SK-N-SH (cell line): ENCODE measurements at regions not wholly inside any gene's neighbourhood (a gene's known extent, or its start where the extent isn't known, plus 50 kb on each side); places are given as distances from the start of the nearest gene placed in this dataset.

Experiments used
- CTCF ChIA-PET: fragments of 300-600, 350-600 bp; formaldehyde crosslinking; extraction: SDS; loops from one replicate; lab custom pipeline; 2021; lab: Yijun Ruan, JAX
- POLR2A ChIA-PET: fragments of 350-600 bp; sonication (Branson Sonifier 250); formaldehyde crosslinking; extraction: SDS; loops from one replicate; lab custom pipeline; 2020; ENCODE audit warnings: antibody characterized with exemption, inconsistent platforms; lab: Yijun Ruan, JAX
- DNase-seq: peaks from one replicate; pipeline ENCODE4 v3.0.0; 2012
- H2AFZ ChIP-seq: fragments of 200-600 bp; sonication (generic); 2 replicates; pipeline ENCODE4 v1.8.1; 2016; ENCODE audit warnings: antibody characterized with exemption, mild to moderate bottlenecking, low read depth
- H3F3A ChIP-seq: fragments of 200-600 bp; sonication (generic); replicated peaks from 2 replicates; pipeline ENCODE3; 2016; ENCODE audit warnings: antibody characterized with exemption, mild to moderate bottlenecking; ENCODE audit not compliant: insufficient read depth
- H3K27ac ChIP-seq, 2 experiments: fragments of 200-500 bp in 1 of 2; fragments of 200-600 bp in 1 of 2; sonication (Bioruptor generic) in 1 of 2; sonication (generic), shearing (Covaris generic) in 1 of 2; 2 replicates each; pipeline versions ENCODE4 v1.5.1 to v1.6.1; 2014 to 2016; ENCODE audit warnings: low read depth in 2 of 2, inconsistent platforms in 1 of 2, low read length in 1 of 2, mild to moderate bottlenecking in 1 of 2, mixed read lengths in 1 of 2
- H3K27me3 ChIP-seq: fragments of 200-600 bp; sonication (generic), shearing (Covaris generic); 2 replicates; pipeline ENCODE4 v1.6.1; 2016; ENCODE audit warnings: mixed run types; ENCODE audit not compliant: insufficient read depth
- H3K36me3 ChIP-seq, 2 experiments: fragments of 200-500 bp in 1 of 2; fragments of 200-600 bp in 1 of 2; sonication (Bioruptor generic) in 1 of 2; sonication (generic) in 1 of 2; replicated peaks in 1 of 2; 2 replicates each; pipeline versions ENCODE3 to v1.5.1; 2014 to 2016; ENCODE audit warnings: low read length in 1 of 2, mild to moderate bottlenecking in 1 of 2; ENCODE audit not compliant: insufficient read depth in 2 of 2, control insufficient read depth in 1 of 2
- H3K4me1 ChIP-seq, 2 experiments: fragments of 200-500 bp in 1 of 2; fragments of 200-600 bp in 1 of 2; sonication (Bioruptor generic) in 1 of 2; sonication (generic), shearing (Covaris generic) in 1 of 2; 2 replicates each; pipeline versions ENCODE4 v1.5.1 to v1.6.1; 2014 to 2016; ENCODE audit warnings: low read depth in 1 of 2, low read length in 1 of 2, mixed run types in 1 of 2; ENCODE audit not compliant: insufficient read depth in 2 of 2, control insufficient read depth in 1 of 2
- H3K4me2 ChIP-seq: fragments of 200-600 bp; sonication (generic), shearing (Covaris generic); 2 replicates; pipeline ENCODE4 v1.6.1; 2017; ENCODE audit warnings: mixed run types
- H3K4me3 ChIP-seq, 2 experiments: fragments of 200-500 bp in 1 of 2; fragments of 200-600 bp in 1 of 2; sonication (Bioruptor generic) in 1 of 2; sonication (generic), shearing (Covaris generic) in 1 of 2; 2 replicates each; pipeline versions ENCODE4 v1.5.1 to v1.8.1; 2014 to 2016; ENCODE audit warnings: low read depth in 2 of 2, inconsistent platforms in 1 of 2, low read length in 1 of 2, mild to moderate bottlenecking in 1 of 2, mixed read lengths in 1 of 2, moderate library complexity in 1 of 2
- H3K79me2 ChIP-seq: fragments of 200-600 bp; sonication (generic); 2 replicates; pipeline ENCODE4 v1.8.1; 2017; ENCODE audit warnings: mild to moderate bottlenecking; ENCODE audit not compliant: insufficient read depth
- H3K9ac ChIP-seq: fragments of 200-600 bp; sonication (generic); 2 replicates; pipeline ENCODE4 v1.6.1; 2017; ENCODE audit warnings: mixed run types
- H3K9me2 ChIP-seq: fragments of 200-600 bp; sonication (generic); 2 replicates; pipeline ENCODE4 v1.6.1; 2017; ENCODE audit warnings: mixed run types
- H3K9me3 ChIP-seq: fragments of 200-600 bp; sonication (generic); 2 replicates; pipeline ENCODE4 v1.6.1; 2017; ENCODE audit warnings: mixed run types, mild to moderate bottlenecking, moderate library complexity
- H4K20me1 ChIP-seq: fragments of 200-600 bp; sonication (generic); 2 replicates; pipeline ENCODE4 v1.6.1; 2017; ENCODE audit warnings: mild to moderate bottlenecking, mixed run types; ENCODE audit not compliant: insufficient read depth
- CHD2 ChIP-seq: fragments of 150-350 bp; IDR thresholded peaks from 2 replicates; pipeline ENCODE4 v1.6.1; 2018; ENCODE audit warnings: low read length; ENCODE audit not compliant: partially characterized antibody
- EZH2phosphoT487 ChIP-seq: fragments of 200-600 bp; sonication (generic); IDR thresholded peaks from 2 replicates; pipeline ENCODE4 v1.6.1; 2017; ENCODE audit warnings: low read depth, mixed run types, mild to moderate bottlenecking, antibody characterized with exemption, moderate library complexity, borderline replicate concordance
- FOXJ3 ChIP-seq: sonication (generic); formaldehyde crosslinking; IDR thresholded peaks from 2 replicates; pipeline ENCODE4 v1.5.1; 2020; ENCODE audit warnings: mild to moderate bottlenecking, missing genetic modification reagents
- FOXM1 ChIP-seq: IDR thresholded peaks from 2 replicates; pipeline ENCODE4 v1.4.0; 2012; ENCODE audit warnings: low read depth, mild to moderate bottlenecking
- GABPA ChIP-seq: IDR thresholded peaks from 2 replicates; pipeline ENCODE4 v1.4.0; 2012; ENCODE audit warnings: low read depth, mild to moderate bottlenecking
- GATA2 ChIP-seq: sonication (generic); formaldehyde crosslinking; IDR thresholded peaks from 2 replicates; pipeline ENCODE4 v1.5.0; 2020; ENCODE audit warnings: mild to moderate bottlenecking, missing genetic modification reagents
- JUND ChIP-seq: IDR thresholded peaks from 2 replicates; pipeline ENCODE4 v1.4.0; 2012
- MEF2A ChIP-seq: IDR thresholded peaks from 2 replicates; pipeline ENCODE4 v1.4.0; 2012; ENCODE audit warnings: low read depth, borderline replicate concordance
- MXI1 ChIP-seq: IDR thresholded peaks from 2 replicates; pipeline ENCODE4 v1.6.1; 2012; ENCODE audit warnings: mild to moderate bottlenecking, low read depth, low read length, improper control_type of control experiment
- RCOR1 ChIP-seq: fragments of 150-350 bp; IDR thresholded peaks from 2 replicates; pipeline ENCODE4 v1.6.1; 2017; ENCODE audit warnings: antibody characterized with exemption, low read length
- RFX5 ChIP-seq: IDR thresholded peaks from 2 replicates; pipeline ENCODE4 v1.6.1; 2012; ENCODE audit warnings: mild to moderate bottlenecking, improper control_type of control experiment, low read length
- SIN3A ChIP-seq: IDR thresholded peaks from 2 replicates; pipeline ENCODE4 v1.6.1; 2012; ENCODE audit warnings: low read depth, mild to moderate bottlenecking, low read length, moderate library complexity, borderline replicate concordance
- SMC3 ChIP-seq: IDR thresholded peaks from 2 replicates; pipeline ENCODE4 v1.6.1; 2012; ENCODE audit warnings: low read depth, low read length, improper control_type of control experiment
- TCF12 ChIP-seq: IDR thresholded peaks from 2 replicates; pipeline ENCODE4 v1.4.0; 2012
- TEAD4 ChIP-seq: IDR thresholded peaks from 2 replicates; pipeline ENCODE4 v1.4.0; 2012; ENCODE audit warnings: mild to moderate bottlenecking, borderline replicate concordance; ENCODE audit not compliant: insufficient read depth
- USF2 ChIP-seq: fragments of 150-350 bp; IDR thresholded peaks from 2 replicates; pipeline ENCODE4 v1.6.1; 2017; ENCODE audit warnings: antibody characterized with exemption, low read length, low read depth, borderline replicate concordance
- YY1 ChIP-seq: IDR thresholded peaks from 2 replicates; pipeline ENCODE4 v1.4.0; 2012; ENCODE audit warnings: low read depth, mild to moderate bottlenecking
- WGBS: methylation state at CpG from one replicate; pipeline ENCODE4 v1.1.6; 2017; ENCODE audit warnings: low lambda C conversion rate; 5-methylcytosine and 5-hydroxymethylcytosine counted together
- TF ChIP-seq, protein P1 (sequence below): IDR thresholded peaks from 2 replicates; pipeline ENCODE4 v1.4.0; 2012; ENCODE audit warnings: low read depth, borderline replicate concordance
- TF ChIP-seq, protein P2 (sequence below): fragments of 200-600 bp; sonication (generic); IDR thresholded peaks from 2 replicates; pipeline ENCODE4 v1.6.1; 2017; ENCODE audit warnings: antibody characterized with exemption, mild to moderate bottlenecking, moderate library complexity

DNA sequence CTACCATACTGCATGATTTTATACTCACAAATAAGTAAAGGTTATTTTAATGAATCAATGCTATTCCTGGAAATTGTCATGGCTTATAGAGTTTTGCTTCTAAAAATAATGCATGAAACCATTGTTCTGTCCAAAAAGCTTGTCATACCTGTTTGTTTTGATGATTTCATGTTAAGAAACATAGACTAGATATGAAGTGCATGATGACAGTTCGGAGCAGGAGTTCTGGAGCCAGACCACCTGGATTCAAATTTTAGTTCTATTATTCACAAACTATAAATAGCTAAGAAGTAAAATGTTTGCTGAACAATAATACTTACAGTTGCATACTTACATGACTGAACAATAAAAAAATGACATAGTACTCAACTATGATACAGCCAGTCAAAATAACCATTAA, 107.0 kb upstream of the AKR1E2 start:
- TF ChIP-seq MEF2A (peak; percentile 34; the same call in 1 of the 2 replicates), CHD2 (no peak)
- Histone ChIP-seq H3K4me2 (no peak overlapping the region), H3F3A (no peaks in the 10 kb centered on the region), H3K79me2 (no peaks in the 10 kb centered on the region), H3K4me3 (no peak overlapping the region), H4K20me1 (no peaks in the 10 kb centered on the region), H3K36me3 (no peaks in the 10 kb centered on the region), H3K4me1 (peaks cover 0 to 9% of the 10 kb centered on the region in 2 experiments; a peak in 2 of 4 replicates), H3K9ac (no peak overlapping the region), H3K9me2 (no peaks in the 10 kb centered on the region), H3K27ac (no peak overlapping the region), H3K9me3 (no peaks in the 10 kb centered on the region), H2AFZ (peak overlapping the region; percentile 3; the same call in 1 of the 2 replicates), H3K27me3 (no peaks in the 10 kb centered on the region)
- DNase-seq: no peak
- POLR2A ChIA-PET: no interaction called here
- CTCF ChIA-PET: interaction anchor here (1.0 kb wide), 1 partner anchor 1522 kb away, joined by 3 read pairs; no protein-coding TSS in a partner anchor
- WGBS: 88% methylated on average over 1 of the region's 1 CpG

DNA sequence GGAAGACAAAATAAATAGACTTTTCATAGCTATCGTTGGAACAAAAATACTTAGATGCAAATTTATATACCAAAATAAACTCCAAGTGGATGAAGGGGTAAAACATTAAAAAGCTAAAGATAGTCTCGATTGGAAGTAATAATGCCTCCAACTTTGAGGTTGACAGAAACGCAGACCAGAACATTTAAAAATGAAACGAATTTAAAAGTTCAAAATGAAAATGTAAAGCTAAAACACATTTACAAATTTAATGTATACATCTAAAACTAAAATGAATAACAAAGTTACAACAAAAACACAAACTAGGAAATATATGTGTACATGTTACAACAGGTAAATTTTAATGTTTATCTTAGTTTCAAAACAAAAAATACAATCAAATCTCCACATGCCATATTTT, 107.5 kb upstream of the AKR1E2 start:
- Histone ChIP-seq H3K79me2 (no peaks in the 10 kb centered on the region), H3K9me2 (no peaks in the 10 kb centered on the region), H3K4me3 (no peak overlapping the region), H3K4me1 (peaks cover 0 to 9% of the 10 kb centered on the region in 2 experiments; a peak in 2 of 4 replicates), H3K9me3 (no peaks in the 10 kb centered on the region), H3K36me3 (no peaks in the 10 kb centered on the region), H3K27ac (no peak overlapping the region), H3K4me2 (no peak overlapping the region), H3K9ac (no peak overlapping the region), H2AFZ (no peak overlapping the region), H3K27me3 (no peaks in the 10 kb centered on the region), H4K20me1 (no peaks in the 10 kb centered on the region), H3F3A (no peaks in the 10 kb centered on the region)
- TF ChIP-seq USF2: no peak
- no peak for TF ChIP-seq FOXJ3 (CRISPR knock-in tag)
- no peak for TF ChIP-seq GATA2 (CRISPR knock-in tag)
- TF ChIP-seq TCF12: no peak
- TF ChIP-seq GABPA: no peak
- TF ChIP-seq CHD2: no peak
- no peak for TF ChIP-seq SIN3A
- TF ChIP-seq SMC3: no peak
- no peak for TF ChIP-seq MXI1
- no peak for TF ChIP-seq RFX5
- TF ChIP-seq, protein P1, sequence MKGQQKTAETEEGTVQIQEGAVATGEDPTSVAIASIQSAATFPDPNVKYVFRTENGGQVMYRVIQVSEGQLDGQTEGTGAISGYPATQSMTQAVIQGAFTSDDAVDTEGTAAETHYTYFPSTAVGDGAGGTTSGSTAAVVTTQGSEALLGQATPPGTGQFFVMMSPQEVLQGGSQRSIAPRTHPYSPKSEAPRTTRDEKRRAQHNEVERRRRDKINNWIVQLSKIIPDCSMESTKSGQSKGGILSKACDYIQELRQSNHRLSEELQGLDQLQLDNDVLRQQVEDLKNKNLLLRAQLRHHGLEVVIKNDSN: no peak
- no peak for TF ChIP-seq EZH2phosphoT487
- TF ChIP-seq FOXM1: no peak
- TF ChIP-seq JUND: no peak
- TF ChIP-seq TEAD4: no peak
- TF ChIP-seq YY1: no peak
- TF ChIP-seq, protein P2, sequence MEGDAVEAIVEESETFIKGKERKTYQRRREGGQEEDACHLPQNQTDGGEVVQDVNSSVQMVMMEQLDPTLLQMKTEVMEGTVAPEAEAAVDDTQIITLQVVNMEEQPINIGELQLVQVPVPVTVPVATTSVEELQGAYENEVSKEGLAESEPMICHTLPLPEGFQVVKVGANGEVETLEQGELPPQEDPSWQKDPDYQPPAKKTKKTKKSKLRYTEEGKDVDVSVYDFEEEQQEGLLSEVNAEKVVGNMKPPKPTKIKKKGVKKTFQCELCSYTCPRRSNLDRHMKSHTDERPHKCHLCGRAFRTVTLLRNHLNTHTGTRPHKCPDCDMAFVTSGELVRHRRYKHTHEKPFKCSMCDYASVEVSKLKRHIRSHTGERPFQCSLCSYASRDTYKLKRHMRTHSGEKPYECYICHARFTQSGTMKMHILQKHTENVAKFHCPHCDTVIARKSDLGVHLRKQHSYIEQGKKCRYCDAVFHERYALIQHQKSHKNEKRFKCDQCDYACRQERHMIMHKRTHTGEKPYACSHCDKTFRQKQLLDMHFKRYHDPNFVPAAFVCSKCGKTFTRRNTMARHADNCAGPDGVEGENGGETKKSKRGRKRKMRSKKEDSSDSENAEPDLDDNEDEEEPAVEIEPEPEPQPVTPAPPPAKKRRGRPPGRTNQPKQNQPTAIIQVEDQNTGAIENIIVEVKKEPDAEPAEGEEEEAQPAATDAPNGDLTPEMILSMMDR: no peak
- no peak for TF ChIP-seq RCOR1
- ChIA-PET POLR2A (no interaction called here), CTCF (interaction anchor here (0.6 to 1.0 kb wide), 2 partner anchors 64 to 1522 kb away, joined by 3 read pairs; no protein-coding TSS in a partner anchor)
- 79% methylated on average over 4 of the region's 4 CpGs for whole genome bisulfite sequencing
- DNase-seq: no peak
